ENCODE measurements at regions not wholly inside any gene's neighbourhood (a gene's known extent, or its start where the extent isn't known, plus 50 kb on each side); places are given as distances from the start of the nearest gene placed in this dataset.

- intact Hi-C loops (cut with micrococcal nuclease): loop anchor here in 1 of 2 donors (5.0 kb wide), 1 partner anchor 1050 kb away; no protein-coding TSS in a partner anchor
- Histone ChIP-seq H3K4me3 (replicated peaks in 1 of 3; ENCODE audit: low read depth in 2 of 3, low read length in 3 of 3) (no peak overlapping the region), H3K27me3 (ENCODE audit: control insufficient read depth in 2 of 2, insufficient read depth in 2 of 2, low read length in 2 of 2) (no peaks in the 10 kb centered on the region), H3K27ac (ENCODE audit: low read depth in 1 of 2, low read length in 2 of 2) (no peak overlapping the region), H3K4me1 (ENCODE audit: control insufficient read depth in 1 of 2, insufficient read depth in 2 of 2, low read length in 2 of 2) (no peaks in the 10 kb centered on the region), H3K9me3 (replicated peaks in 1 of 2; ENCODE audit: control insufficient read depth in 1 of 2, insufficient read depth in 1 of 2, low read length in 2 of 2) (no peaks in the 10 kb centered on the region), H4K20me1 (ENCODE audit: insufficient read depth, low read length) (no peaks in the 10 kb centered on the region), H3K36me3 (replicated peaks in 1 of 2; ENCODE audit: control insufficient read depth in 1 of 2, insufficient read depth in 2 of 2, low read length in 2 of 2) (no peaks in the 10 kb centered on the region), H3K9ac (ENCODE audit: insufficient read depth, low read length, poor library complexity, severe bottlenecking) (no peak overlapping the region), H3K4me2 (replicated peaks; ENCODE audit: extremely low read depth, low read length, poor library complexity, severe bottlenecking) (no peak overlapping the region), H3K79me2 (ENCODE audit: insufficient read depth, low read length) (no peaks in the 10 kb centered on the region), H2AFZ (ENCODE audit: insufficient read depth, low read depth, low read length, poor library complexity, severe bottlenecking) (no peak overlapping the region)
- Mint-ChIP-seq H3K9me3 (peaks cover 0 to 3% (median 0%) of the 10 kb centered on the region in 7 donors), H3K4me1 (no peaks in the 10 kb centered on the region), H3K4me3 (no peak overlapping the region), H3K27me3 (ENCODE audit: low read depth in 3 of 3) (peaks cover 2 to 6% (median 3%) of the 10 kb centered on the region in 3 donors), H3K36me3 (no peaks in the 10 kb centered on the region), H3K27ac (no peak overlapping the region)
- WGBS (ENCODE audit: insufficient coverage): 100% methylated on average over 2 of the region's 5 CpGs
- DNase-seq: no peak
- TF ChIP-seq CTCF (IDR thresholded peaks at IDR 0.05): no peak
Observed at GRCh38 chr15:38706956-38707355, 142.3 kb upstream of the RASGRP1 start.

GRCh38 chr15:38707802-38708671 lies 143.4 kb upstream of the RASGRP1 start:
- Histone ChIP-seq H3K27me3 (ENCODE audit: control insufficient read depth in 2 of 2, insufficient read depth in 2 of 2, low read length in 2 of 2) (no peaks in the 10 kb centered on the region), H3K9ac (ENCODE audit: insufficient read depth, low read length, poor library complexity, severe bottlenecking) (no peak overlapping the region), H3K79me2 (ENCODE audit: insufficient read depth, low read length) (no peaks in the 10 kb centered on the region), H3K4me1 (ENCODE audit: control insufficient read depth in 1 of 2, insufficient read depth in 2 of 2, low read length in 2 of 2) (no peaks in the 10 kb centered on the region), H3K36me3 (replicated peaks in 1 of 2; ENCODE audit: control insufficient read depth in 1 of 2, insufficient read depth in 2 of 2, low read length in 2 of 2) (no peaks in the 10 kb centered on the region), H3K4me3 (replicated peaks in 1 of 3; ENCODE audit: low read depth in 2 of 3, low read length in 3 of 3) (no peak overlapping the region), H3K27ac (ENCODE audit: low read depth in 1 of 2, low read length in 2 of 2) (no peak overlapping the region), H3K4me2 (replicated peaks; ENCODE audit: extremely low read depth, low read length, poor library complexity, severe bottlenecking) (no peak overlapping the region), H4K20me1 (ENCODE audit: insufficient read depth, low read length) (no peaks in the 10 kb centered on the region), H2AFZ (ENCODE audit: insufficient read depth, low read depth, low read length, poor library complexity, severe bottlenecking) (no peak overlapping the region), H3K9me3 (replicated peaks in 1 of 2; ENCODE audit: control insufficient read depth in 1 of 2, insufficient read depth in 1 of 2, low read length in 2 of 2) (no peaks in the 10 kb centered on the region)
- H3K36me3 Mint-ChIP-seq: no peaks in the 10 kb centered on the region
- H3K27ac Mint-ChIP-seq: no peak overlapping the region
- WGBS (ENCODE audit: insufficient coverage): 100% methylated on average over 1 of the region's 8 CpGs
- no peak overlapping the region for H3K4me3 Mint-ChIP-seq
- H3K27me3 Mint-ChIP-seq (ENCODE audit: low read depth in 3 of 3): peaks cover 0 to 3% (median 3%) of the 10 kb centered on the region in 3 donors
- DNase-seq: peak in 1 of 3 donors; percentile 6
- H3K9me3 Mint-ChIP-seq: no peaks in the 10 kb centered on the region
- no peaks in the 10 kb centered on the region for H3K4me1 Mint-ChIP-seq
- TF ChIP-seq CTCF (IDR thresholded peaks at IDR 0.05): peak; percentile 71
- intact Hi-C loops (cut with micrococcal nuclease): loop anchor here in 1 of 2 donors (5.0 kb wide), 1 partner anchor 1049 kb away; no protein-coding TSS in a partner anchor
